ENCODE measurements at regions not wholly inside any gene's neighbourhood (a gene's known extent, or its start where the extent isn't known, plus 50 kb on each side); places are given as distances from the start of the nearest gene placed in this dataset.
"Not testable (repeated sequence)": the region's sequence is repeated elsewhere in the genome, so short reads cannot be mapped to it uniquely, and the experiment has no call there.

DNA sequence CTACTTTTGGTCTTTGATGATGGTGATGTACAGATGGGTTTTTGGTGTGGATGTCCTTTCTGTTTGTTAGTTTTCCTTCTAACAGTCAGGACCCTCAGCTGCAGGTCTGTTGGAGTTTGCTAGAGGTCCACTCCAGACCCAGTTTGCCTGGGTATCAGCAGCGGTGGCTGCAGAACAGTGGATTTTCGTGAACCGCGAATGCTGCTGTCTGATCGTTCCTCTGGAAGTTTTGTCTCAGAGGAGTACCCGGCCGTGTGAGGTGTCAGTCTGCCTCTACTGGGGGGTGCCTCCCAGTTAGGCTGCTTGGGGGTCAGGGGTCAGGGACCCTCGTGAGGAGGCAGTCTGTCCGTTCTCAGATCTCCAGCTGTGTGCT lies 56.6 kb upstream of the TNFAIP8 start:
- H3K27ac ChIP-seq; H3K27me3 ChIP-seq (replicated peaks; ENCODE audit: insufficient read depth); H3K4me1 ChIP-seq (replicated peaks); DNase-seq (ENCODE audit: low spot score); H3K9me3 ChIP-seq; H3K4me3 ChIP-seq; intact Hi-C loops (cut with DNase I); H3K36me3 ChIP-seq: not testable (repeated sequence)
- whole genome bisulfite sequencing, result 90% methylated on average over 9 of the region's 9 CpGs

- not testable (repeated sequence) for H3K4me1 ChIP-seq (replicated peaks)
Measured at GRCh38 chr5:119299615-119300310, 56.1 kb upstream of the TNFAIP8 start.

GRCh38 chr5:119300311-119300670 lies 55.5 kb upstream of the TNFAIP8 start:
- 78% methylated on average over 3 of the region's 3 CpGs for whole genome bisulfite sequencing
- Histone ChIP-seq H3K4me1 (replicated peaks) (peaks cover 6% of the 10 kb centered on the region), H3K9me3 (no peaks in the 10 kb centered on the region), H3K36me3 (no peaks in the 10 kb centered on the region), H3K27me3 (replicated peaks; ENCODE audit: insufficient read depth) (no peaks in the 10 kb centered on the region), H3K27ac (no peak overlapping the region), H3K4me3 (no peak overlapping the region)
- no peak for DNase-seq (ENCODE audit: low spot score)
- intact Hi-C loops (cut with DNase I), result no loop called here
- no peak for TF ChIP-seq CTCF (IDR thresholded peaks at IDR 0.05)
- TF ChIP-seq POLR2AphosphoS5 (IDR thresholded peaks at IDR 0.05), result no peak
- TF ChIP-seq POLR2A (IDR thresholded peaks at IDR 0.05), result no peak

More at GRCh38 chr5:119299615-119300310, 56.1 kb upstream of the TNFAIP8 start:
- H3K36me3 ChIP-seq; H3K4me3 ChIP-seq; H3K27ac ChIP-seq; DNase-seq (ENCODE audit: low spot score); H3K9me3 ChIP-seq; intact Hi-C loops (cut with DNase I); H3K27me3 ChIP-seq (replicated peaks; ENCODE audit: insufficient read depth): not testable (repeated sequence)
- WGBS, result 85% methylated on average over 22 of the region's 23 CpGs

- no peak for TF ChIP-seq POLR2AphosphoS5 (IDR thresholded peaks at IDR 0.05)
- no peak for TF ChIP-seq CTCF (IDR thresholded peaks at IDR 0.05)
- no peak for TF ChIP-seq POLR2A (IDR thresholded peaks at IDR 0.05)
- Histone ChIP-seq H3K27ac (no peak overlapping the region), H3K36me3 (no peaks in the 10 kb centered on the region), H3K9me3 (no peaks in the 10 kb centered on the region), H3K4me3 (no peak overlapping the region), H3K27me3 (replicated peaks; ENCODE audit: insufficient read depth) (no peaks in the 10 kb centered on the region), H3K4me1 (replicated peaks) (peaks cover 6% of the 10 kb centered on the region)
- 60% methylated on average over 2 of the region's 2 CpGs for WGBS
- intact Hi-C loops (cut with DNase I), result no loop called here
- no peak for DNase-seq (ENCODE audit: low spot score)
Measured at GRCh38 chr5:119301210-119301609, 54.6 kb upstream of the TNFAIP8 start.

DNA sequence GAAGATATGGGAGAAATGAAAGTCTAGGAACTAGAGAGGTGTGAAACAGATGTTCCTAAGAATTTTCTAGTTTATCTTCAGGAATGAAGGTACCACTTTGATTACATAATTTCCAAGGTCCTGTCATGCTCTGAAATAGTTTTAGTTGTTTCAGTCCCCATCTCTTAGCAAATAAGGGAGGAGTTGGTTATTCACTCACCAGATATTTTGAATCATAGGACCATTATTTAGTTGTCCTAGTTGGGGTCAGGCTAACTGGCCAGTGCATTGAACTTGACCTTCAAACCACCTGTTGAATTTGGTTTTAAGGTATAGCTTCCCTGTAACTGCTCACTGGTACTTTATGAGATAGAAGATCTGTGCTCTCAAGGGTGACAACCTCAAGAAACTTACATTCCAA lies 53.9 kb upstream of the TNFAIP8 start:
- intact Hi-C loops (cut with DNase I), result no loop called here
- no peaks in the 10 kb centered on the region for H3K27me3 ChIP-seq (replicated peaks; ENCODE audit: insufficient read depth)
- TF ChIP-seq POLR2A (IDR thresholded peaks at IDR 0.05) (no peak), POLR2AphosphoS5 (IDR thresholded peaks at IDR 0.05) (no peak), CTCF (IDR thresholded peaks at IDR 0.05) (no peak)
- no peaks in the 10 kb centered on the region for H3K36me3 ChIP-seq
- H3K9me3 ChIP-seq, result no peaks in the 10 kb centered on the region
- no peak overlapping the region for H3K4me3 ChIP-seq
- no peak overlapping the region for H3K27ac ChIP-seq
- no peak for DNase-seq (ENCODE audit: low spot score)
- H3K4me1 ChIP-seq (replicated peaks), result peaks cover 6% of the 10 kb centered on the region

DNA sequence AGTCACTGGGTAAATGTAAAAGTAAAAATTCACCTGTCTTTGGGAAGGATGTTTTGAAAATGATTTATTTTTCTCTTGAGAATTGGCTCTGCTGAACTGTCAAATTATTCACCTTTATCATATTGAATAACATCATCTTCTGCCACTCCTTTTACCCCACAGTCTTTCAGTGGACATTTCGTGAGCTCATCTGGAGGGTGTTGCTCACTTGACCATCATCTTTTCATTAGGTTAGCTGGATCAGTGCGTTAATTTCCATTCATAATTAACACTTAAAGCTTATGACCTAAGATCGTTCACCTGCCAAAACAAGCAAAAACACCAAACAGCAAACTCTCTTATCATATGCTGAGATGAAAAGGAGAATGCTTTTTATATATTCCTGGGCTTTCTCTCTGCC lies 53.4 kb upstream of the TNFAIP8 start:
- peak overlapping the region in 1 of 2 donors; percentile 5 for H3K27ac ChIP-seq
- TF ChIP-seq POLR2A (IDR thresholded peaks at IDR 0.05), result no peak
- TF ChIP-seq POLR2AphosphoS5 (IDR thresholded peaks at IDR 0.05), result no peak
- no peak for TF ChIP-seq CTCF (IDR thresholded peaks at IDR 0.05)
- intact Hi-C loops (cut with DNase I), result no loop called here
- H3K4me1 ChIP-seq (replicated peaks), result peaks cover 6% of the 10 kb centered on the region
- WGBS, result 62% methylated on average over 3 of the region's 3 CpGs
- no peaks in the 10 kb centered on the region for H3K9me3 ChIP-seq
- DNase-seq (ENCODE audit: low spot score), result no peak
- H3K27me3 ChIP-seq (replicated peaks; ENCODE audit: insufficient read depth), result no peaks in the 10 kb centered on the region
- H3K36me3 ChIP-seq, result no peaks in the 10 kb centered on the region
- H3K4me3 ChIP-seq, result no peak overlapping the region
